PC-9 (cell line): ENCODE measurements at regions not wholly inside any gene's neighbourhood (a gene's known extent, or its start where the extent isn't known, plus 50 kb on each side); places are given as distances from the start of the nearest gene placed in this dataset.

Experiments
- BruUV-seq: library from RNA; stranded (reverse); fragments of 400-500 nt; replicated peaks from 2 replicates; lab custom pipeline; 2021; lab: Mats Ljungman, UMichigan
- CTCF ChIA-PET: fragments of 300-600 bp; sonication (Branson Sonifier 250); formaldehyde crosslinking; loops from one replicate; lab custom pipeline; 2022; ENCODE audit warnings: antibody characterized with exemption; lab: Charles Lee
- POLR2A ChIA-PET: fragments of 300-600 bp; sonication (Branson Sonifier 250); formaldehyde crosslinking; loops from one replicate; lab custom pipeline; 2022; ENCODE audit warnings: antibody characterized with exemption; ENCODE audit not compliant: unreplicated experiment; lab: Charles Lee
- DNase-seq, 2 experiments: peaks; one replicate each; pipeline versions ENCODE4 v3.0.0 to v3.0.0-alpha.2; 2015 to 2022; ENCODE audit warnings: mixed read lengths in 1 of 2
- H2AFZ ChIP-seq: fragments of 200-600 bp; sonication (generic); 2 replicates; pipeline ENCODE4 v1.8.1; 2017; ENCODE audit warnings: antibody characterized with exemption
- H3F3A ChIP-seq: fragments of 200-600 bp; sonication (generic); 2 replicates; pipeline ENCODE4 v1.8.1; 2017; ENCODE audit warnings: antibody characterized with exemption, mild to moderate bottlenecking, low read depth; ENCODE audit not compliant: insufficient read depth
- H3K27ac ChIP-seq: fragments of 200-600 bp; sonication (generic); 2 replicates; pipeline ENCODE4 v1.6.1; 2016; ENCODE audit warnings: mixed run types
- H3K27me3 ChIP-seq: fragments of 200-600 bp; sonication (generic); 2 replicates; pipeline ENCODE4 v1.6.1; 2016; ENCODE audit warnings: low read depth, mixed run types; ENCODE audit not compliant: insufficient read depth
- H3K36me3 ChIP-seq: fragments of 200-600 bp; sonication (generic); 2 replicates; pipeline ENCODE4 v1.6.1; 2016; ENCODE audit warnings: low read depth, mixed run types
- H3K4me1 ChIP-seq: fragments of 200-600 bp; sonication (generic); replicated peaks from 2 replicates; pipeline ENCODE4 v1.6.1; 2016; ENCODE audit warnings: mixed run types; ENCODE audit not compliant: insufficient read depth
- H3K4me2 ChIP-seq: fragments of 200-600 bp; sonication (generic); 2 replicates; pipeline ENCODE4 v1.6.1; 2017; ENCODE audit warnings: mixed run types
- H3K4me3 ChIP-seq: fragments of 200-600 bp; sonication (generic); 2 replicates; pipeline ENCODE4 v1.6.1; 2016; ENCODE audit warnings: mixed run types
- H3K79me2 ChIP-seq: fragments of 200-600 bp; sonication (generic); 2 replicates; pipeline ENCODE4 v1.6.1; 2017; ENCODE audit warnings: low read depth, mixed run types
- H3K9me2 ChIP-seq: fragments of 200-600 bp; sonication (generic); 2 replicates; pipeline ENCODE4 v1.8.1; 2017; ENCODE audit warnings: mild to moderate bottlenecking; ENCODE audit not compliant: insufficient read depth
- H3K9me3 ChIP-seq: fragments of 200-600 bp; sonication (generic); 2 replicates; pipeline ENCODE4 v1.8.1; 2016; ENCODE audit warnings: low read depth; ENCODE audit not compliant: insufficient read depth
- H4K20me1 ChIP-seq: fragments of 200-600 bp; sonication (generic); 2 replicates; pipeline ENCODE4 v1.8.1; 2017; ENCODE audit not compliant: insufficient read depth
- EZH2 ChIP-seq: fragments of 200-600 bp; sonication (generic); IDR thresholded peaks from 2 replicates; pipeline ENCODE4 v1.8.0; 2017; ENCODE audit warnings: antibody characterized with exemption, low read depth
- intact Hi-C: fragments of 100-400 bp; cut with micrococcal nuclease; formaldehyde crosslinking; loops from one replicate; pipeline ENCODE4 v1.10.0; 2022; ENCODE audit not compliant: unreplicated experiment
- TF ChIP-seq, protein P1 (sequence below): fragments of 200-600 bp; sonication (generic); conservative IDR thresholded peaks from 2 replicates; pipeline ENCODE4 v1.6.1; 2017; ENCODE audit warnings: mixed run types, antibody characterized with exemption, mild to moderate bottlenecking, moderate library complexity

DNA sequence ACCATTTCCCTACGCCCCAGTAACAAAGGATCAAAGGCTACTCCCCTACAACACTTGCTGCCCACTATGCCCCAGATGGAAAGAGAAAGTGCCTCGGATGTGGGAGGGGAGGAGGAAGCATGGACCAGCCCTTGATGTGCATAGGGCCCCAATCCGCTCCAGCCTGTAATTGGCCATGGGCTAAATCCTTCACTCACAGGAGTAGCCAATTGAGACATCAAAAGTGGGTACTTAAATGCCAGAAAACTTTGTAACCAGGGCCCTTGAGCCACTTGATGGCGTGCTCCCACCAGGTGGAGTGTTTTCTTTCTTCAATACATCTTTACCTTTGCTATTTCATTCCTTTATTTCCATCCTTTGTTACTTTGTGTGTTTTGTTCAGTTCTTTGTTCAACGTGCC, 500.5 kb upstream of the LRRN3 start:
- CTCF ChIA-PET: no interaction called here
- DNase-seq: no peak

DNA sequence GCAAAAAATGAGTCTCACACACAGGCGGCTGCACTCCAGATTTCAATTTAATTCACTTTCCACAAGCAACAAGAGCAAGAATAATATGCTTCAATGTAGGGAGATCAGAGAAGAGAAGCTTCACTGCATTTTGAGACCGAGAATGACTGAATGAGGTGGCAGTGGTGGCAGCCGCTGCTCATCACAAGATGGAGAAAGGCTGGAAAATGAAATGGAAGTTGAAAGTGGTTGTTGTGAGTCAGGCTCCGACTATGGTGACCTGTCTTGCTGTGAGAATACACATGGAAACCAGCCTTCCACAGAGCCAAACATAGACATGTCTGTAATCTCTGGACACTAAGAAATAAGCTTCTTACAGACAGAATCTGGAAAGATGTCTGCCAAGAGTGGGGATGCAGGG, 499.6 kb upstream of the LRRN3 start:
- Histone ChIP-seq H3K27ac (no peak overlapping the region), H3K79me2 (no peaks in the 10 kb centered on the region), H3K36me3 (no peaks in the 10 kb centered on the region), H3K4me1 (no peaks in the 10 kb centered on the region), H3K27me3 (no peaks in the 10 kb centered on the region), H3K9me3 (no peaks in the 10 kb centered on the region), H3K4me2 (no peak overlapping the region), H2AFZ (no peak overlapping the region), H4K20me1 (no peaks in the 10 kb centered on the region), H3F3A (no peaks in the 10 kb centered on the region), H3K9me2 (no peaks in the 10 kb centered on the region), H3K4me3 (no peak overlapping the region)
- no peak for TF ChIP-seq EZH2
- TF ChIP-seq, protein P1, sequence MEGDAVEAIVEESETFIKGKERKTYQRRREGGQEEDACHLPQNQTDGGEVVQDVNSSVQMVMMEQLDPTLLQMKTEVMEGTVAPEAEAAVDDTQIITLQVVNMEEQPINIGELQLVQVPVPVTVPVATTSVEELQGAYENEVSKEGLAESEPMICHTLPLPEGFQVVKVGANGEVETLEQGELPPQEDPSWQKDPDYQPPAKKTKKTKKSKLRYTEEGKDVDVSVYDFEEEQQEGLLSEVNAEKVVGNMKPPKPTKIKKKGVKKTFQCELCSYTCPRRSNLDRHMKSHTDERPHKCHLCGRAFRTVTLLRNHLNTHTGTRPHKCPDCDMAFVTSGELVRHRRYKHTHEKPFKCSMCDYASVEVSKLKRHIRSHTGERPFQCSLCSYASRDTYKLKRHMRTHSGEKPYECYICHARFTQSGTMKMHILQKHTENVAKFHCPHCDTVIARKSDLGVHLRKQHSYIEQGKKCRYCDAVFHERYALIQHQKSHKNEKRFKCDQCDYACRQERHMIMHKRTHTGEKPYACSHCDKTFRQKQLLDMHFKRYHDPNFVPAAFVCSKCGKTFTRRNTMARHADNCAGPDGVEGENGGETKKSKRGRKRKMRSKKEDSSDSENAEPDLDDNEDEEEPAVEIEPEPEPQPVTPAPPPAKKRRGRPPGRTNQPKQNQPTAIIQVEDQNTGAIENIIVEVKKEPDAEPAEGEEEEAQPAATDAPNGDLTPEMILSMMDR: no peak
- CTCF ChIA-PET: no interaction called here
- POLR2A ChIA-PET: no interaction called here
- no peak for DNase-seq
- intact Hi-C loops: no loop called here
- no TSS peak for BruUV-seq

More for the DNA sequence above, 500.5 kb upstream of the LRRN3 start:
- H3K9me3 ChIP-seq: no peaks in the 10 kb centered on the region
- POLR2A ChIA-PET: no interaction called here
- no peak overlapping the region for H3K27ac ChIP-seq
- no peak overlapping the region for H3K4me2 ChIP-seq
- no peak overlapping the region for H2AFZ ChIP-seq
- TF ChIP-seq EZH2: no peak
- TF ChIP-seq, protein P1: no peak
- no peaks in the 10 kb centered on the region for H3K4me1 ChIP-seq
- no peak overlapping the region for H3K4me3 ChIP-seq
- no peaks in the 10 kb centered on the region for H3K36me3 ChIP-seq
- intact Hi-C loops: no loop called here
- no peaks in the 10 kb centered on the region for H3K27me3 ChIP-seq
- no peaks in the 10 kb centered on the region for H3F3A ChIP-seq
- H3K9me2 ChIP-seq: no peaks in the 10 kb centered on the region
- no peaks in the 10 kb centered on the region for H3K79me2 ChIP-seq
- H4K20me1 ChIP-seq: no peaks in the 10 kb centered on the region
- BruUV-seq: no TSS peak

DNA sequence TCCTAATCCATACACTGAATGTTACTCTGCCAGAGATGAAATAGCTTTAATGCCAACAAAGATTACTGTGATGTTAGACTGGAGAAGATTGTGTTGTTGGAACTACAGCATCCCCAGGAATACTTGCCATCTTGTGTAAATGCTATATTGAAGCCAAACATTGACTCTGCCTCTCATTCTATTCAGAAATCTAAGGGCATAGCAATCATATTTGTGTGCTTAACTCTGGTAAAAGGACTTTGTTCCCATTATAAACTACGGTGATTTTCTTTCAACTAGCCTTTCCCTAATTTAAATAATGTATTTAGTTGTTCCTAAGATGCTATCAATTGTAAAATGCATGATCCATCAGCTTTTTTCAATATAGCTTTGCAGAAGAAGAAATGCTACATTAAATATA, 498.4 kb upstream of the LRRN3 start:
- H3K36me3 ChIP-seq: no peaks in the 10 kb centered on the region
- H2AFZ ChIP-seq: no peak overlapping the region
- no peaks in the 10 kb centered on the region for H3K79me2 ChIP-seq
- H3K27me3 ChIP-seq: no peaks in the 10 kb centered on the region
- POLR2A ChIA-PET: no interaction called here
- DNase-seq: no peak
- no peak overlapping the region for H3K4me2 ChIP-seq
- TF ChIP-seq, protein P1: no peak
- no peak for TF ChIP-seq EZH2
- no peaks in the 10 kb centered on the region for H3K9me2 ChIP-seq
- H3F3A ChIP-seq: no peaks in the 10 kb centered on the region
- H4K20me1 ChIP-seq: no peaks in the 10 kb centered on the region
- CTCF ChIA-PET: no interaction called here
- H3K9me3 ChIP-seq: no peaks in the 10 kb centered on the region
- BruUV-seq: no TSS peak
- no peaks in the 10 kb centered on the region for H3K4me1 ChIP-seq
- intact Hi-C loops: no loop called here
- no peak overlapping the region for H3K4me3 ChIP-seq
- H3K27ac ChIP-seq: no peak overlapping the region
